RWPE2 (cell line): ENCODE measurements at regions not wholly inside any gene's neighbourhood (a gene's known extent, or its start where the extent isn't known, plus 50 kb on each side); places are given as distances from the start of the nearest gene placed in this dataset.

Source experiments
- ATAC-seq: fragments of 200-7000 bp; cut with Tn5 transposase; 3 replicates; pipeline ENCODE4 v1.9.1; 2021; ENCODE audit warnings: low read depth
- DNase-seq: peaks from one replicate; pipeline ENCODE4 v3.0.0-alpha.2; 2020; ENCODE audit warnings: low spot score
- H3K27ac ChIP-seq: fragments of 450-650 bp; 2 replicates; pipeline ENCODE4 v1.5.1; 2017; ENCODE audit warnings: mild to moderate bottlenecking; ENCODE audit not compliant: poor library complexity, severe bottlenecking
- H3K27me3 ChIP-seq: fragments of 250-450 bp; sonication (Bioruptor Pico); 2 replicates; pipeline ENCODE4 v1.5.1; 2021; ENCODE audit warnings: mild to moderate bottlenecking, moderate library complexity; ENCODE audit not compliant: insufficient read depth, poor library complexity, severe bottlenecking
- H3K36me3 ChIP-seq: fragments of 250-450 bp; sonication (Bioruptor Pico); 2 replicates; pipeline ENCODE4 v1.5.1; 2020; ENCODE audit warnings: low read depth, mild to moderate bottlenecking, moderate library complexity
- H3K4me1 ChIP-seq: fragments of 250-450 bp; sonication (Bioruptor Pico); 2 replicates; pipeline ENCODE4 v1.5.1; 2021; ENCODE audit warnings: mild to moderate bottlenecking, moderate library complexity; ENCODE audit not compliant: insufficient read depth, poor library complexity, severe bottlenecking
- H3K4me3 ChIP-seq: fragments of 250-450 bp; sonication (Bioruptor Pico); 2 replicates; pipeline ENCODE4 v1.5.1; 2021; ENCODE audit warnings: mild to moderate bottlenecking, moderate library complexity; ENCODE audit not compliant: severe bottlenecking
- H3K9me3 ChIP-seq: fragments of 250-450 bp; sonication (Bioruptor Pico); 2 replicates; pipeline ENCODE4 v1.5.1; 2021; ENCODE audit warnings: mild to moderate bottlenecking, moderate library complexity; ENCODE audit not compliant: severe bottlenecking
- CTCF ChIP-seq: fragments of 450-650 bp; IDR thresholded peaks from one replicate; pipeline ENCODE4 v1.5.1; 2017; ENCODE audit warnings: mild to moderate bottlenecking, moderate library complexity; ENCODE audit not compliant: poor library complexity, severe bottlenecking

GRCh38 chr13:85381082-85381481 is 418.1 kb downstream of the SLITRK6 start:
- Histone ChIP-seq H3K4me3 (no peak overlapping the region), H3K4me1 (peaks cover 11% of the 10 kb centered on the region), H3K36me3 (no peaks in the 10 kb centered on the region), H3K27ac (no peak overlapping the region), H3K9me3 (no peaks in the 10 kb centered on the region), H3K27me3 (no peaks in the 10 kb centered on the region)
- no peak for DNase-seq
- no peak for TF ChIP-seq CTCF
- ATAC-seq = no peak

GRCh38 chr13:85379991-85380390 is 419.2 kb downstream of the SLITRK6 start:
- DNase-seq = no peak
- peaks cover 11% of the 10 kb centered on the region for H3K4me1 ChIP-seq

GRCh38 chr13:85379433-85379832 is 419.8 kb downstream of the SLITRK6 start:
- no peaks in the 10 kb centered on the region for H3K9me3 ChIP-seq
- ATAC-seq (no peak), DNase-seq (no peak)
- H3K4me1 ChIP-seq = peaks cover 11% of the 10 kb centered on the region
- H3K27me3 ChIP-seq = no peaks in the 10 kb centered on the region
- H3K27ac ChIP-seq = no peak overlapping the region
- no peak for TF ChIP-seq CTCF
- H3K36me3 ChIP-seq = no peaks in the 10 kb centered on the region
- no peak overlapping the region for H3K4me3 ChIP-seq

More at GRCh38 chr13:85379991-85380390, 419.2 kb downstream of the SLITRK6 start:
- Histone ChIP-seq H3K36me3 (no peaks in the 10 kb centered on the region), H3K27me3 (no peaks in the 10 kb centered on the region), H3K4me3 (no peak overlapping the region), H3K27ac (no peak overlapping the region), H3K9me3 (no peaks in the 10 kb centered on the region)
- no peak for ATAC-seq
- TF ChIP-seq CTCF = no peak

GRCh38 chr13:85377783-85378182 is 421.4 kb downstream of the SLITRK6 start:
- Histone ChIP-seq H3K36me3 (no peaks in the 10 kb centered on the region), H3K4me1 (peaks cover 21% of the 10 kb centered on the region), H3K9me3 (no peaks in the 10 kb centered on the region), H3K27me3 (no peaks in the 10 kb centered on the region), H3K4me3 (no peak overlapping the region), H3K27ac (peak overlapping the region; percentile 5)
- no peak for DNase-seq
- peak; percentile 99 for ATAC-seq
- TF ChIP-seq CTCF = no peak

- Histone ChIP-seq H3K9me3 (no peaks in the 10 kb centered on the region), H3K4me3 (no peak overlapping the region), H3K36me3 (no peaks in the 10 kb centered on the region), H3K27me3 (no peaks in the 10 kb centered on the region), H3K27ac (no peak overlapping the region), H3K4me1 (peaks cover 20% of the 10 kb centered on the region)
- no peak for ATAC-seq
- no peak for TF ChIP-seq CTCF
- DNase-seq = no peak
Measured at GRCh38 chr13:85373322-85373721, 425.9 kb downstream of the SLITRK6 start.
